ENCODE measurements at regions not wholly inside any gene's neighbourhood (a gene's known extent, or its start where the extent isn't known, plus 50 kb on each side); places are given as distances from the start of the nearest gene placed in this dataset.

GRCh38 chr7:52708846-52709245, 326.6 kb upstream of the POM121L12 start:
- TF ChIP-seq POLR2A (IDR thresholded peaks at IDR 0.05) (no peak), CTCF (IDR thresholded peaks at IDR 0.05) (no peak)

All from right lobe of liver (tissue), 4 donors.